ENCODE measurements at regions not wholly inside any gene's neighbourhood (a gene's known extent, or its start where the extent isn't known, plus 50 kb on each side); places are given as distances from the start of the nearest gene placed in this dataset.
"Not testable (repeated sequence)": the region's sequence is repeated elsewhere in the genome, so short reads cannot be mapped to it uniquely, and the experiment has no call there.

- Histone ChIP-seq H3K9me3 (no peaks in the 10 kb centered on the region), H3K4me1 (peaks cover 0 to 6% (median 5%) of the 10 kb centered on the region in 3 donors), H3K4me3 (no peak overlapping the region), H3K36me3 (no peaks in the 10 kb centered on the region), H3K27ac (no peak overlapping the region), H3K27me3 (no peaks in the 10 kb centered on the region)
- FAIRE-seq = no peak
- 68 to 75% methylated on average over 4 of the region's 4 CpGs for WGBS, 2 donors
- intact Hi-C loops (cut with DNase I) = no loop called here
- ATAC-seq = no peak
- DNase-seq = no peak
- TF ChIP-seq, protein P1, sequence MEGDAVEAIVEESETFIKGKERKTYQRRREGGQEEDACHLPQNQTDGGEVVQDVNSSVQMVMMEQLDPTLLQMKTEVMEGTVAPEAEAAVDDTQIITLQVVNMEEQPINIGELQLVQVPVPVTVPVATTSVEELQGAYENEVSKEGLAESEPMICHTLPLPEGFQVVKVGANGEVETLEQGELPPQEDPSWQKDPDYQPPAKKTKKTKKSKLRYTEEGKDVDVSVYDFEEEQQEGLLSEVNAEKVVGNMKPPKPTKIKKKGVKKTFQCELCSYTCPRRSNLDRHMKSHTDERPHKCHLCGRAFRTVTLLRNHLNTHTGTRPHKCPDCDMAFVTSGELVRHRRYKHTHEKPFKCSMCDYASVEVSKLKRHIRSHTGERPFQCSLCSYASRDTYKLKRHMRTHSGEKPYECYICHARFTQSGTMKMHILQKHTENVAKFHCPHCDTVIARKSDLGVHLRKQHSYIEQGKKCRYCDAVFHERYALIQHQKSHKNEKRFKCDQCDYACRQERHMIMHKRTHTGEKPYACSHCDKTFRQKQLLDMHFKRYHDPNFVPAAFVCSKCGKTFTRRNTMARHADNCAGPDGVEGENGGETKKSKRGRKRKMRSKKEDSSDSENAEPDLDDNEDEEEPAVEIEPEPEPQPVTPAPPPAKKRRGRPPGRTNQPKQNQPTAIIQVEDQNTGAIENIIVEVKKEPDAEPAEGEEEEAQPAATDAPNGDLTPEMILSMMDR (IDR thresholded peaks at IDR 0.05) = no peak
These were observed 58.1 kb upstream of the MSMB start for GRCh38 chr10:46104071-46104585.

DNA sequence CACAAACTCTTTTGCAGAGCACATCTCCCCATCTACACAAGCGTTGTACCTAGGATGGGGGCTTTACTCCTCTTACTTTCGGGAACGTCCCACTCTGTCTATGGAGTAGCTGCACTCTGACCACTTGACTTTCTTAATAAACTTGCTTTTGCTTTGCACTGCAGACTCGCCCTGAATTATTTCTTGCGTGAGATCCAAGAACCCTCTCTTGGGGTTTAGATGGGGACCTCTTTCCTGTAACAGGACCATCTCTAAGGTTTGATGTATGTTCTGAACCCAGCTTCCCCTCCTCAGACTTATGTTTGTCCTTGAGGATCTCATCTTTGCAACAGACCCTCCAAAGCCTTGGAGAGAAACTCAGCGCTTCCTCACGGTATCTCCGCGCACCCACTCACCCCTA lies 59.3 kb upstream of the MSMB start:
- H3K4me3 ChIP-seq; ATAC-seq; intact Hi-C loops (cut with DNase I); FAIRE-seq; H3K36me3 ChIP-seq; H3K27me3 ChIP-seq; DNase-seq; H3K27ac ChIP-seq; H3K4me1 ChIP-seq; H3K9me3 ChIP-seq: not testable (repeated sequence)
- WGBS, 2 donors = 45 to 64% methylated on average over 6 to 9 of the region's 9 CpGs

DNA sequence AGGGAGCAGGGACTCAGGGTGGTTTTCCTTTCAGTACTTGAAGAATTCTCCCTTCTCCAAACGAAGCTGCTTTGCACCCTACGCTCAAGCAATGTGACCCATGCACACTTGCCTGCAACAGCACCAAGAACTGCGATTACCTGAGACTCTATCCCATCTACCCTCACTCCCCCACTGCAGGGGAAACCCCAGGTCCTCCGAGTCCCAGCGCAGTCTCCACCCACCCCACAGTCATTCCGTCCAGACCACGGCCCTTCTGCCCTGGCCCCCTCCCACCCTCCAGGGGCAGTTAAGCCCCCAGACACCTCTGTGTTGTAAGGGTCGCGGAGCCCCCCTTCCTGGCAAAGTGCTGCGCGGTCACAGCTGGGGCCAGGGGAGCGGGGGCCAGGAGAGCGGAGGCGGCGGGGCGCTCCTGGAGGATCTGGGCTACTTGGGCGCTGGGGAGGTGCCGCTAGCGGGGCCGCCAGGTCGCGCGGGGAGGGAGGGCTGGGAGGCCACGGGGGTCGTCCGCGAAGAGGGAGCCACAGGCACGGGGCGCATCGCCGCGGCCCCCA lies 59.9 kb upstream of the MSMB start:
- H3K27ac ChIP-seq; FAIRE-seq; H3K36me3 ChIP-seq; H3K9me3 ChIP-seq; intact Hi-C loops (cut with DNase I); H3K27me3 ChIP-seq; H3K4me1 ChIP-seq: not testable (repeated sequence)
- 1 to 2% methylated on average over 28 to 32 of the region's 32 CpGs for whole genome bisulfite sequencing, 2 donors
- peak in 1 of 6 donors; percentile 68 for DNase-seq
- peak overlapping the region; percentile 18 to 66 (median 29) for H3K4me3 ChIP-seq
- ATAC-seq = peak; percentile 39 to 50 (median 42)

DNA sequence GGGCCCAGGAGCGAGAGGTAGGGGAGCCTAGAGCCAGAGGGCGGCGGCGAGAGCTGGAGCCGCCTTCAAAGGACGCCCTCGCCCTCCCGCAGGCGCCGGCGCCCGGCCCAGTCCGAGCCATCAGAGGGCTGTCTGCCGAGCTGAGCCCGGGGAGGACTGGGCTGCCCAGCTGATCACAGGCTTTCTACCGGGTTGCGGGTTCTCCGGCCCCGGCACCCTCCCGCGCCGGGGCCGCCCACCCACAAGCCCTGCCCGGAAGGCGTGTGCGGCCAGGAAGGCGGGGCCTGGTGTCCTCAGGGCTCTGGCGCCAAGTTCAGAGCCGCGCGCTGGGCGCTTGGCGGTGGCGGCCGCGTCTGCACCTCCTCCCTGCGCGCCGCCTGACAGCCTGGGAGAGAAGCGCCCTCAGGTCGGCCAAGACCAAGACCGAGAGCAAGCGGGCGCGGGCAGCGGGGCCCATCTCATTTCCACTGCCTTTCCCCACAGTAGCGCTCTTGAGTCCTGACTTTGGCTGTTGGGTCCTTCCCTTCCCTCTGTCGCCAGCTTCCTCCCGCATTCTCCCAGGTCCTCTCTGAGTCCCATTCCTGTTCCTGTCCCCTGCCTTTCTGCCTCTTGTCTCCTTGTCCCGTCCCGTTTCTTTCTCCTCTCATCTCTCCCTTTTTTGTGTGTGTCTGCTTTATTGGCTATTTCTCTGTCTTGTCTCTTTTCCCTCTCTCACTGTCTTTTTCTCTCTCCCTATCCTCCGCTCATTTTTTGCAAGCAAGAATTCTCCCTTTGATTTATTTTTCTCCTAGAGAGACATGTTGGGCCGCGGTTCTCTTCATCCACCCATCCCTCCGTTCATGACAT lies 60.6 kb upstream of the MSMB start:
- Histone ChIP-seq H3K9me3 (no peaks in the 10 kb centered on the region), H3K4me3 (peak overlapping the region; percentile 18 to 66 (median 29))

DNA sequence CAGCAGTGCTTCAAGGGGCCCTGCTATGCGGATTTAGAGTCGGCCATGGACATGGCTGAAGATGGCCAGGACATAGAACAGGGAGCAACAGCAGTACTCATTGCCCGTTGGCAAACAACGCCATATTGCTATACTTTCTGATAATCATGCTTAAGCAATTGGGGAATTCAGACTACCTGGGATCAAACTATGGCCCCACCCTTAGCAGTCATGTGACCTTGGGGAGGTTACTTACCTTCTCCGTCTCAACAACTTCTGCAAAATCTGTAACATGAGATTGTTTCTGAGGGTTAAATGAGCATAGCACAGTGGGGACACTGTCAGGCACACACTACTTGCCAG lies 62.1 kb upstream of the MSMB start:
- WGBS, 2 donors = 64 to 74% methylated on average over 4 of the region's 5 CpGs
- H3K4me3 ChIP-seq; H3K36me3 ChIP-seq; H3K27me3 ChIP-seq; ATAC-seq; FAIRE-seq; H3K4me1 ChIP-seq; intact Hi-C loops (cut with DNase I); H3K9me3 ChIP-seq; H3K27ac ChIP-seq; DNase-seq: not testable (repeated sequence)

More for the DNA sequence above, 60.6 kb upstream of the MSMB start:
- Histone ChIP-seq H3K36me3 (no peaks in the 10 kb centered on the region), H3K4me1 (peaks cover 0 to 6% (median 5%) of the 10 kb centered on the region in 3 donors), H3K27ac (no peak overlapping the region), H3K27me3 (no peaks in the 10 kb centered on the region)
- intact Hi-C loops (cut with DNase I) = no loop called here
- TF ChIP-seq, protein P1 (IDR thresholded peaks at IDR 0.05) = no peak
- 3 to 4% methylated on average over 30 to 55 of the region's 55 CpGs for WGBS, 2 donors
- peak; percentile 95 to 99 (median 98) for ATAC-seq
- DNase-seq = peak; percentile 54 to 86 (median 60)
- FAIRE-seq = no peak

DNA sequence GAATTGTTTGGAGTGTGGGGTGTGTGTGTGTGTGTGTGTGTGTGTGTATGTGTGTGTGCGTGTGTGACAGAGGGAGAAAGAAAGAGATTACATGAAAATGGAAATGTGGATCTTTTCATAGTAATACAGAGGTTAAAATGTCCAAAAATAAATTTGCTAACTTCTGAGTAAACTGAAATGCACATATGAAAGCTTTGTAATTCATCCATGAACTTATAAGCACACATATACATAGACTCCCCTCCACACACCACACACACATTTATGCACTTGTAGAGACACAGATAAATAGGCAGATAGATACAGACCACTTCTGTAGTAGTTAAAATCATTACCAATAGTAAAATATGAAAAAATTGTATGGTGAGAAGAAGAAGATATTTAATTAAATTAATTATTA lies 108.2 kb upstream of the MSMB start:
- 57% methylated on average over 1 of the region's 1 CpG; no CpG with 5 or more reads in 1 of the 2 donors for WGBS, 2 donors
- FAIRE-seq; H3K27me3 ChIP-seq; H3K4me1 ChIP-seq; H3K27ac ChIP-seq; H3K36me3 ChIP-seq; intact Hi-C loops (cut with DNase I); H3K4me3 ChIP-seq; H3K9me3 ChIP-seq; DNase-seq; ATAC-seq: not testable (repeated sequence)

GRCh38 chr10:46154683-46155082 lies 108.6 kb upstream of the MSMB start:
- H3K4me1 ChIP-seq; DNase-seq; intact Hi-C loops (cut with DNase I); FAIRE-seq; H3K4me3 ChIP-seq; H3K36me3 ChIP-seq; ATAC-seq; H3K27me3 ChIP-seq; H3K27ac ChIP-seq; H3K9me3 ChIP-seq: not testable (repeated sequence)
- WGBS, 2 donors = 90 to 94% methylated on average over 2 of the region's 2 CpGs

DNA sequence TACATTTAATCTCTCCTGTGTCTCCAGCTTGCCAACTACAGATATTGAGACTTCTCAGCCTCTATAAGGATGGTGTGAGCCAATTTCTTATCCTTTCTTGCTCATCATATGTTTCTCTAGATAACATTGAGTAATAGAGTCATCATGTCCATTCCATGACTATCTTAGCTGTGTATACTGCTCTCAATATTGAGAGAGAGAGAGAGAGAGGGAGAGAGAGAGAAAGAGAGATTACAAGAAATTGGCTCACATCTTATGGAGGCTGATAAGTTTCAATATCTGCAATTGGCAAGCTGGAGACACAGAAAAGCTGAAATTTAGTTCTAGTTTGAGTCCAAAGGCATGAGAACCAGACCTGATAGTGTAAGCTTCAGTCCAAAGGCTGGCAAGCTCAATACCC lies 110.8 kb upstream of the MSMB start:
- H3K4me1 ChIP-seq; intact Hi-C loops (cut with DNase I); H3K4me3 ChIP-seq; DNase-seq; H3K27ac ChIP-seq; ATAC-seq; H3K27me3 ChIP-seq; FAIRE-seq; H3K9me3 ChIP-seq; H3K36me3 ChIP-seq: not testable (repeated sequence)

Measured in pancreas (tissue), 10 donors.